ENCODE measurements at regions not wholly inside any gene's neighbourhood (a gene's known extent, or its start where the extent isn't known, plus 50 kb on each side); places are given as distances from the start of the nearest gene placed in this dataset.

DNA sequence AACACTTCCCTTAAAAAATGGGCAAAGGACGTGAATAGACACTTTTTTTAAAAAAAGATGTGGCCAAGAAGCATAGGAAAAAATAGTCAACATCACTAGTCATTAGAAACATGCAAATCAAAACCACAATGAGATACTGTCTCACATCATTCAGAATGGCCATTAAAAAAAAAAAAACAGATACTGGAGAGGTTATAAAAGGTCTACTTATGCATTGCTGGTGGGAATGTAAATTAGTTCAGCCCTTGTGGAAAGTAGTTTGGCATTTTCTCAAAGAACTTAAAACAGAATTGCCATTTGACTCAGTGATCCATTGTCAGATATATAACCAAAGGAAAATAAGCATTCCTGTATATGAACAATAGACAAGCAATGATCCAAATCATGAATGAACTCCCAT lies 352.8 kb upstream of the EPHA5 start:
- no peak for TF ChIP-seq POLR2AphosphoS5 (IDR thresholded peaks at IDR 0.05)
- TF ChIP-seq, protein P1, sequence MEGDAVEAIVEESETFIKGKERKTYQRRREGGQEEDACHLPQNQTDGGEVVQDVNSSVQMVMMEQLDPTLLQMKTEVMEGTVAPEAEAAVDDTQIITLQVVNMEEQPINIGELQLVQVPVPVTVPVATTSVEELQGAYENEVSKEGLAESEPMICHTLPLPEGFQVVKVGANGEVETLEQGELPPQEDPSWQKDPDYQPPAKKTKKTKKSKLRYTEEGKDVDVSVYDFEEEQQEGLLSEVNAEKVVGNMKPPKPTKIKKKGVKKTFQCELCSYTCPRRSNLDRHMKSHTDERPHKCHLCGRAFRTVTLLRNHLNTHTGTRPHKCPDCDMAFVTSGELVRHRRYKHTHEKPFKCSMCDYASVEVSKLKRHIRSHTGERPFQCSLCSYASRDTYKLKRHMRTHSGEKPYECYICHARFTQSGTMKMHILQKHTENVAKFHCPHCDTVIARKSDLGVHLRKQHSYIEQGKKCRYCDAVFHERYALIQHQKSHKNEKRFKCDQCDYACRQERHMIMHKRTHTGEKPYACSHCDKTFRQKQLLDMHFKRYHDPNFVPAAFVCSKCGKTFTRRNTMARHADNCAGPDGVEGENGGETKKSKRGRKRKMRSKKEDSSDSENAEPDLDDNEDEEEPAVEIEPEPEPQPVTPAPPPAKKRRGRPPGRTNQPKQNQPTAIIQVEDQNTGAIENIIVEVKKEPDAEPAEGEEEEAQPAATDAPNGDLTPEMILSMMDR (IDR thresholded peaks at IDR 0.05 in 8 of 11, conservative IDR thresholded peaks at IDR 0.05 in 3 of 11): no peak
